ENCODE measurements at regions not wholly inside any gene's neighbourhood (a gene's known extent, or its start where the extent isn't known, plus 50 kb on each side); places are given as distances from the start of the nearest gene placed in this dataset.
A peak's percentile ranks its signal among the peaks of the same experiment; 100 is the strongest.

GRCh38 chr7:34311591-34311990 is 346.4 kb upstream of the NPSR1 start:
- intact Hi-C loops (cut with DNase I, micrococcal nuclease), result no loop called here
- Histone ChIP-seq H3K36me3 (ENCODE audit: low read depth) (no peaks in the 10 kb centered on the region), H3K4me1 (ENCODE audit: low read depth) (no peaks in the 10 kb centered on the region), H3K4me3 (no peak overlapping the region), H3K9me3 (peaks cover 7% of the 10 kb centered on the region)
- no peak for TF ChIP-seq CTCF (IDR thresholded peaks at IDR 0.05)
- ATAC-seq (no peak), DNase-seq (no peak)

DNA sequence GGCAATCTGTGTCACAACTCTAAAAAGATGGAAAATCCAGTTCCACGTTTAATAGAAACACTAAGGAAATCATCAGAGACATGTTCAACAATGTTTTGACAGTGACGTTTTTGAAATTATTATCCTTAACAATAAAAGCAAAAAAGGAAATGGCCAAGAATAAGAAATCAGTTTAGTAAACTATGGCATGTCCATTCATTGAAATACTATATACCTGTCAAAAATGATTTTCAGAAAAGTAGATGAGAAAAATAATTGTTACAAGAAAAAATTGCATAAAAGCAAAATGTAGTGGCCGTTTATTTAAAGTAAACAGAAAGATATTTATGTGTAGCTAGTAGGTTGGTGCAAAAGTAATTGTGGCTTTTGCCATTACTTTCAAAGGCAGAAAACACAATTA is 345.4 kb upstream of the NPSR1 start:
- Histone ChIP-seq H3K9me3 (peaks cover 7% of the 10 kb centered on the region), H3K4me3 (no peak overlapping the region), H3K36me3 (ENCODE audit: low read depth) (no peaks in the 10 kb centered on the region), H3K4me1 (ENCODE audit: low read depth) (no peaks in the 10 kb centered on the region)
- TF ChIP-seq CTCF (IDR thresholded peaks at IDR 0.05), result no peak
- DNase-seq, result no peak
- ATAC-seq, result no peak
- intact Hi-C loops (cut with DNase I, micrococcal nuclease), result no loop called here

DNA sequence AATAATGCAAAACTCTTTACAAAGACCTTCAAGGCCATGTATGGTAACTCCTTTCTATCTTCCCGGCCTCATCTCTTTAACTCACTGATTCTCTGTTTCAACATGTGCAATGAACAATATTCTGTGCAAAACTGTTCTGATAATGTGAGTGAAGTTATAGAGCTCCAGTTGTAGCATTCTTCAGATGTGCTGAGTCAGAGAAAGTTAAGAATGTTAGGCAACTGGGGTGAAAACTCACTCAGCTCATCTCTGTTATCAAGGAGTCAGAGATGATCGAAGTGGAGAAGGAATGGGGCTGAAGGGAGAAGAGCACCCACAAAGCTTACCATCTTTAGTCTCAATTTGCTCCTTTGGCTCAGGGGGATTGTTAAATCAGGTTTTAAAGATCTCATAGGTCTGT is 344.7 kb upstream of the NPSR1 start:
- TF ChIP-seq CTCF (IDR thresholded peaks at IDR 0.05), result no peak
- intact Hi-C loops (cut with DNase I, micrococcal nuclease), result no loop called here
- no peak overlapping the region for H3K4me3 ChIP-seq
- ATAC-seq (no peak), DNase-seq (no peak)
- H3K36me3 ChIP-seq (ENCODE audit: low read depth), result no peaks in the 10 kb centered on the region
- H3K4me1 ChIP-seq (ENCODE audit: low read depth), result no peaks in the 10 kb centered on the region
- peaks cover 7% of the 10 kb centered on the region for H3K9me3 ChIP-seq

- no peak for ATAC-seq
Measured at GRCh38 chr7:34315032-34315431, 343.0 kb upstream of the NPSR1 start.

GRCh38 chr7:34317039-34317438 is 341.0 kb upstream of the NPSR1 start:
- ATAC-seq, result peak; percentile 80
- DNase-seq, result peak in 1 of 3 donors; percentile 34
- peaks cover 7% of the 10 kb centered on the region for H3K9me3 ChIP-seq
- H3K4me1 ChIP-seq (ENCODE audit: low read depth), result no peaks in the 10 kb centered on the region
- intact Hi-C loops (cut with DNase I, micrococcal nuclease), result no loop called here
- no peaks in the 10 kb centered on the region for H3K36me3 ChIP-seq (ENCODE audit: low read depth)
- H3K4me3 ChIP-seq, result no peak overlapping the region
- TF ChIP-seq CTCF (IDR thresholded peaks at IDR 0.05), result no peak

More at GRCh38 chr7:34315032-34315431, 343.0 kb upstream of the NPSR1 start:
- Histone ChIP-seq H3K4me1 (ENCODE audit: low read depth) (no peaks in the 10 kb centered on the region), H3K36me3 (ENCODE audit: low read depth) (no peaks in the 10 kb centered on the region), H3K4me3 (no peak overlapping the region), H3K9me3 (peaks cover 7% of the 10 kb centered on the region)
- intact Hi-C loops (cut with DNase I, micrococcal nuclease), result no loop called here
- DNase-seq, result no peak
- no peak for TF ChIP-seq CTCF (IDR thresholded peaks at IDR 0.05)

- Histone ChIP-seq H3K4me3 (no peak overlapping the region), H3K36me3 (ENCODE audit: low read depth) (no peaks in the 10 kb centered on the region), H3K4me1 (ENCODE audit: low read depth) (no peaks in the 10 kb centered on the region), H3K9me3 (no peaks in the 10 kb centered on the region)
- DNase-seq (no peak), ATAC-seq (no peak)
- no peak for TF ChIP-seq CTCF (IDR thresholded peaks at IDR 0.05)
- intact Hi-C loops (cut with DNase I, micrococcal nuclease), result no loop called here
Measured at GRCh38 chr7:34320412-34320811, 337.6 kb upstream of the NPSR1 start.

All from mucosa of descending colon (tissue), 3 donors.